H1 (cell line): ENCODE measurements at regions not wholly inside any gene's neighbourhood (a gene's known extent, or its start where the extent isn't known, plus 50 kb on each side); places are given as distances from the start of the nearest gene placed in this dataset.

Experiments used
- CTCF ChIA-PET: fragments of 300-600 bp; sonication (Branson Sonifier 250); formaldehyde crosslinking; loops from one replicate; lab custom pipeline; 2021; ENCODE audit not compliant: partially characterized antibody; lab: Charles Lee
- POLR2A ChIA-PET: fragments of 300-600 bp; sonication (Branson Sonifier 250); formaldehyde crosslinking; loops from one replicate; lab custom pipeline; 2021; ENCODE audit warnings: inconsistent platforms; ENCODE audit not compliant: partially characterized antibody; lab: Charles Lee
- DNase-seq, 2 experiments: peaks; one replicate each; pipeline versions ENCODE4 v3.0.0 to v3.0.0-alpha.2; 2010 to 2022; ENCODE audit warnings: low spot score in 2 of 2, low read depth in 1 of 2, mixed read lengths in 1 of 2
- FAIRE-seq: peaks from 2 replicates; lab custom pipeline; 2011; peaks lifted over from hg19 to GRCh38; lab: Jason Lieb, UNC
- H2AFZ ChIP-seq: 2 replicates; pipeline ENCODE4 v1.8.1; 2012; ENCODE audit warnings: low read length, inconsistent platforms
- H2AK5ac ChIP-seq: 2 replicates; pipeline ENCODE4 v1.6.1; 2013; ENCODE audit warnings: low read depth, low read length
- H2BK120ac ChIP-seq: replicated peaks from 2 replicates; pipeline ENCODE3; 2013; ENCODE audit warnings: low read depth, low read length, inconsistent platforms
- H2BK12ac ChIP-seq: 2 replicates; pipeline ENCODE4 v1.6.1; 2013; ENCODE audit warnings: low read depth, low read length
- H2BK15ac ChIP-seq: 2 replicates; pipeline ENCODE4 v1.6.1; 2013; ENCODE audit warnings: low read length
- H2BK20ac ChIP-seq: 2 replicates; pipeline ENCODE4 v1.6.1; 2013; ENCODE audit warnings: low read length
- H2BK5ac ChIP-seq: 2 replicates; pipeline ENCODE4 v1.6.1; 2013; ENCODE audit warnings: low read depth, low read length
- H3K14ac ChIP-seq: 2 replicates; pipeline ENCODE4 v1.6.1; 2013; ENCODE audit warnings: inconsistent platforms; ENCODE audit not compliant: insufficient read length
- H3K18ac ChIP-seq: 2 replicates; pipeline ENCODE4 v1.6.1; 2013; ENCODE audit warnings: low read length; ENCODE audit errors: extremely low read depth
- H3K23ac ChIP-seq: 2 replicates; pipeline ENCODE4 v1.6.1; 2013; ENCODE audit warnings: inconsistent platforms; ENCODE audit not compliant: insufficient read length
- H3K23me2 ChIP-seq: 2 replicates; pipeline ENCODE4 v1.6.1; 2013; ENCODE audit warnings: low read depth, low read length
- H3K27ac ChIP-seq: 2 replicates; pipeline ENCODE4 v1.6.1; 2011; ENCODE audit warnings: low read depth, low read length, inconsistent platforms
- H3K27me3 ChIP-seq, 4 experiments: replicated peaks in 1 of 4; 1 replicate in 1 of 4; 2 replicates in 3 of 4; pipeline versions ENCODE4 v1.6.1 to v1.8.1; 2011 to 2013; ENCODE audit warnings: low read length in 3 of 4, mild to moderate bottlenecking in 3 of 4, inconsistent platforms in 2 of 4, mixed read lengths in 2 of 4, moderate library complexity in 1 of 4; ENCODE audit not compliant: control insufficient read depth in 3 of 4, insufficient read depth in 3 of 4; ENCODE audit errors: extremely low read depth in 1 of 4
- H3K36me3 ChIP-seq, 4 experiments: 2 replicates each; pipeline versions ENCODE4 v1.6.1 to v1.8.1; 2011 to 2013; ENCODE audit warnings: mild to moderate bottlenecking in 4 of 4, low read length in 3 of 4, moderate library complexity in 2 of 4, control low read depth in 1 of 4, inconsistent platforms in 1 of 4; ENCODE audit not compliant: insufficient read depth in 4 of 4, control insufficient read depth in 2 of 4
- H3K4ac ChIP-seq: replicated peaks from 2 replicates; pipeline ENCODE3; 2013; ENCODE audit warnings: low read length, low read depth, mixed read lengths, inconsistent platforms; ENCODE audit not compliant: insufficient read length
- H3K4me1 ChIP-seq, 4 experiments: replicated peaks in 1 of 4; 1 replicate in 1 of 4; 2 replicates in 3 of 4; pipeline versions ENCODE4 v1.6.1 to v1.8.1; 2011 to 2013; ENCODE audit warnings: low read length in 3 of 4, inconsistent platforms in 2 of 4, mixed read lengths in 1 of 4; ENCODE audit not compliant: insufficient read depth in 4 of 4, control insufficient read depth in 3 of 4
- H3K4me2 ChIP-seq, 2 experiments: 2 replicates each; pipeline versions ENCODE4 v1.6.1 to v1.8.1; 2011 to 2013; ENCODE audit warnings: low read depth in 2 of 2, low read length in 2 of 2, control low read depth in 1 of 2, inconsistent platforms in 1 of 2, mild to moderate bottlenecking in 1 of 2; ENCODE audit not compliant: insufficient read depth in 1 of 2
- H3K4me3 ChIP-seq, 4 experiments: fragments of 200-600, 300-600 bp in 1 of 4; sonication (generic), shearing (Covaris generic), sonication (Bioruptor Twin) in 1 of 4; 2 replicates each; pipeline versions ENCODE4 v1.5.1 to v1.8.1; 2011 to 2016; ENCODE audit warnings: low read length in 4 of 4, low read depth in 3 of 4, control low read depth in 2 of 4, inconsistent platforms in 2 of 4, mild to moderate bottlenecking in 2 of 4, mixed read lengths in 1 of 4, moderate library complexity in 1 of 4; ENCODE audit not compliant: insufficient read depth in 2 of 4; ENCODE audit errors: extremely low read depth in 1 of 4
- H3K56ac ChIP-seq: replicated peaks from 2 replicates; pipeline ENCODE3; 2013; ENCODE audit warnings: low read depth, mild to moderate bottlenecking, mixed read lengths, low read length, inconsistent platforms; ENCODE audit not compliant: insufficient read length
- H3K79me1 ChIP-seq: 2 replicates; pipeline ENCODE4 v1.6.1; 2013; ENCODE audit warnings: low read depth, low read length, control low read depth
- H3K79me2 ChIP-seq, 2 experiments: 2 replicates each; pipeline versions ENCODE4 v1.6.1 to v1.8.1; 2012 to 2013; ENCODE audit warnings: low read length in 2 of 2, mild to moderate bottlenecking in 2 of 2, inconsistent platforms in 1 of 2; ENCODE audit not compliant: insufficient read depth in 2 of 2, control insufficient read depth in 1 of 2
- H3K9ac ChIP-seq, 4 experiments: replicated peaks in 1 of 4; 1 replicate in 1 of 4; 2 replicates in 3 of 4; pipeline versions ENCODE4 v1.6.1 to v1.8.1; 2011 to 2013; ENCODE audit warnings: low read depth in 3 of 4, low read length in 3 of 4, control low read depth in 2 of 4, mild to moderate bottlenecking in 2 of 4, moderate library complexity in 2 of 4, inconsistent platforms in 1 of 4; ENCODE audit errors: extremely low read depth in 1 of 4
- H3K9me3 ChIP-seq, 2 experiments: 2 replicates each; pipeline versions ENCODE4 v1.6.1 to v1.8.1; 2012 to 2013; ENCODE audit warnings: mild to moderate bottlenecking in 2 of 2, moderate library complexity in 2 of 2, control low read depth in 1 of 2, inconsistent platforms in 1 of 2, low read depth in 1 of 2, low read length in 1 of 2, mixed read lengths in 1 of 2; ENCODE audit not compliant: insufficient read depth in 2 of 2
- H4K20me1 ChIP-seq, 2 experiments: replicated peaks in 1 of 2; 2 replicates each; pipeline versions ENCODE3 to v1.8.1; 2011 to 2013; ENCODE audit warnings: inconsistent platforms in 2 of 2, low read length in 2 of 2, mild to moderate bottlenecking in 1 of 2; ENCODE audit not compliant: insufficient read depth in 2 of 2, control insufficient read depth in 1 of 2
- H4K5ac ChIP-seq: 2 replicates; pipeline ENCODE4 v1.6.1; 2013; ENCODE audit warnings: low read length, low read depth, mixed read lengths, inconsistent platforms; ENCODE audit not compliant: insufficient read length
- H4K8ac ChIP-seq: 2 replicates; pipeline ENCODE4 v1.8.0; 2013; ENCODE audit warnings: mild to moderate bottlenecking, moderate library complexity, low read length, inconsistent platforms; ENCODE audit not compliant: insufficient read depth; ENCODE audit errors: extremely low read depth
- H4K91ac ChIP-seq: replicated peaks from 2 replicates; pipeline ENCODE3; 2013; ENCODE audit warnings: low read length, mixed read lengths, inconsistent platforms; ENCODE audit not compliant: insufficient read length
- CBX5 ChIP-seq: fragments of 300-800, 300-1000 bp; sonication (generic); IDR thresholded peaks from 2 replicates; pipeline ENCODE4 v1.7.1; 2016; ENCODE audit warnings: antibody characterized with exemption, low read length, low read depth
- EGR1 ChIP-seq: IDR thresholded peaks from 2 replicates; pipeline ENCODE4 v1.6.1; 2011; ENCODE audit warnings: low read depth, low read length, borderline replicate concordance
- GABPA ChIP-seq: IDR thresholded peaks from 2 replicates; pipeline ENCODE4 v1.6.1; 2011; ENCODE audit warnings: mild to moderate bottlenecking, low read length, moderate library complexity, borderline replicate concordance; ENCODE audit not compliant: insufficient read depth
- NANOG ChIP-seq: IDR thresholded peaks from 2 replicates; pipeline ENCODE4 v1.6.1; 2011; ENCODE audit warnings: low read length, low read depth, mild to moderate bottlenecking, inconsistent platforms; ENCODE audit not compliant: insufficient read depth, poor library complexity, severe bottlenecking
- PHF8 ChIP-seq: fragments of 200-600 bp; sonication (generic); conservative IDR thresholded peaks from 2 replicates; pipeline ENCODE4 v1.7.1; 2012; ENCODE audit warnings: low read depth, mild to moderate bottlenecking, inconsistent platforms, low read length, moderate library complexity
- POLR2A ChIP-seq, 2 experiments: IDR thresholded peaks; 1 replicate in 1 of 2; 2 replicates in 1 of 2; pipeline ENCODE4 v1.6.1; 2011; ENCODE audit warnings: low read depth in 2 of 2, low read length in 2 of 2, mild to moderate bottlenecking in 2 of 2; ENCODE audit errors: control extremely low read depth in 1 of 2
- POU5F1 ChIP-seq: IDR thresholded peaks from 2 replicates; pipeline ENCODE4 v1.6.1; 2011; ENCODE audit warnings: low read depth, mild to moderate bottlenecking, low read length, moderate library complexity
- RXRA ChIP-seq: IDR thresholded peaks from 2 replicates; pipeline ENCODE4 v1.6.1; 2011; ENCODE audit warnings: low read depth, mild to moderate bottlenecking, low read length, moderate library complexity; ENCODE audit not compliant: insufficient read depth
- TCF12 ChIP-seq: IDR thresholded peaks from 2 replicates; pipeline ENCODE4 v1.6.1; 2011; ENCODE audit warnings: low read depth, mild to moderate bottlenecking, low read length
- WGBS, 2 experiments: shearing (Covaris generic) in 1 of 2; methylation state at CpG; one replicate each; pipeline versions ENCODE4 v1.1.6 to v1.1.7; 2013 to 2015; ENCODE audit warnings: low lambda C conversion rate in 2 of 2, mixed read lengths in 2 of 2, inconsistent platforms in 1 of 2, low coverage in 1 of 2, missing lambda C conversion rate in 1 of 2; ENCODE audit not compliant: insufficient replicate concordance in 2 of 2, insufficient coverage in 1 of 2, insufficient read length in 1 of 2; ENCODE audit errors: extremely low coverage in 1 of 2, missing lambda C conversion rate in 1 of 2; 5-methylcytosine and 5-hydroxymethylcytosine counted together
- TF ChIP-seq, protein P1 (sequence below): IDR thresholded peaks from 2 replicates; pipeline ENCODE4 v1.6.1; 2011; ENCODE audit warnings: low read length, improper control_type of control experiment

DNA sequence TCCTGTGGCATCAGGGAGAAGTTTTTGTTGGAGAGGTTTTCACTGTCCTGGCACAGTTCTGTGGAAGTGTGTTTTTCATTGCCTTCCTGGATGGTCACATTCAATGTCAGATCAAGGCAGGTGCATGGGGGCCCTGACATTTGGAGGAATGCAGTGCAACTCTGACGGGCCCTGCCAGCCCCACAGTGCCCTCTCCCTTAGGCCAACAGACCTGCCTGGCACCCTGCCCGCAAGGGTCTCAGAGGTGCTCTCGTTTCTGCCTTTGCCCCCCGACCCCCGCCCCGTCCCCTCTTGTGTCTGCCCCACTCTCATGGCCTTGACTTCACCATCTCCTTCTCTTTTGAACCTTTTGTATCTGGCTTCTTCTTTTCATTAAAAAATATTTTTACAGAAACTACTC lies 257.2 kb upstream of the HDAC4 start:
- CTCF ChIA-PET, result no interaction called here
- H3K56ac ChIP-seq, result no peak overlapping the region
- DNase-seq, result no peak
- H3K9ac ChIP-seq, result no peak overlapping the region
- peaks cover 0 to 2% (median 0%) of the 10 kb centered on the region in 4 experiments; a peak in 2 of 7 replicates for H3K27me3 ChIP-seq
- H3K4ac ChIP-seq, result no peak overlapping the region
- no peak overlapping the region for H3K4me3 ChIP-seq
- H3K79me2 ChIP-seq, result no peaks in the 10 kb centered on the region
- H4K5ac ChIP-seq, result no peak overlapping the region
- no peak overlapping the region for H2AFZ ChIP-seq
- H2BK15ac ChIP-seq, result no peak overlapping the region
- H2BK5ac ChIP-seq, result no peak overlapping the region
- no peak overlapping the region for H3K14ac ChIP-seq
- no peaks in the 10 kb centered on the region for H3K23me2 ChIP-seq
- H2BK20ac ChIP-seq, result no peak overlapping the region
- H2BK12ac ChIP-seq, result no peak overlapping the region
- POLR2A ChIA-PET, result no interaction called here
- no peak overlapping the region for H2AK5ac ChIP-seq
- H3K4me2 ChIP-seq, result no peak overlapping the region
- H3K9me3 ChIP-seq, result no peaks in the 10 kb centered on the region
- WGBS, 2 experiments, result 94% methylated on average over 4 of the region's 6 CpGs; no CpG with 5 or more reads in 1 of the 2 experiments
- no peak overlapping the region for H3K23ac ChIP-seq
- no peaks in the 10 kb centered on the region for H3K36me3 ChIP-seq
- no peak for FAIRE-seq
- H3K79me1 ChIP-seq, result no peaks in the 10 kb centered on the region
- no peak for TF ChIP-seq NANOG
- no peak for TF ChIP-seq POU5F1
- TF ChIP-seq PHF8, result no peak
- TF ChIP-seq CBX5, result no peak
- TF ChIP-seq GABPA, result no peak
- TF ChIP-seq, protein P1, sequence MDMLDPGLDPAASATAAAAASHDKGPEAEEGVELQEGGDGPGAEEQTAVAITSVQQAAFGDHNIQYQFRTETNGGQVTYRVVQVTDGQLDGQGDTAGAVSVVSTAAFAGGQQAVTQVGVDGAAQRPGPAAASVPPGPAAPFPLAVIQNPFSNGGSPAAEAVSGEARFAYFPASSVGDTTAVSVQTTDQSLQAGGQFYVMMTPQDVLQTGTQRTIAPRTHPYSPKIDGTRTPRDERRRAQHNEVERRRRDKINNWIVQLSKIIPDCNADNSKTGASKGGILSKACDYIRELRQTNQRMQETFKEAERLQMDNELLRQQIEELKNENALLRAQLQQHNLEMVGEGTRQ, result no peak
- TF ChIP-seq EGR1, result no peak
- TF ChIP-seq POLR2A (IDR thresholded peaks at IDR 0.05; ENCODE audit: control extremely low read depth in 1 of 2, low read depth in 2 of 2, low read length in 2 of 2), result no peak
- TF ChIP-seq TCF12, result no peak
- no peak for TF ChIP-seq RXRA
- TF ChIP-seq, all 59 proteins: peak for 0
- Histone ChIP-seq H2BK120ac (no peak overlapping the region), H3K4me1 (no peaks in the 10 kb centered on the region; a peak in 2 of 7 replicates), H4K91ac (no peak overlapping the region), H3K18ac (no peak overlapping the region), H3K27ac (no peak overlapping the region), H4K8ac (no peak overlapping the region), H4K20me1 (no peaks in the 10 kb centered on the region)
